Activated CD4-positive, alpha-beta T cell treated with anti-CD3 and anti-CD28 coated beads, Interleukin-2, amount 50 U/mL, for 24 hours (primary cell): ENCODE measurements at regions not wholly inside any gene's neighbourhood (a gene's known extent, or its start where the extent isn't known, plus 50 kb on each side); places are given as distances from the start of the nearest gene placed in this dataset.
A peak's percentile ranks its signal among the peaks of the same experiment; 100 is the strongest.

Source experiments
- DNase-seq, 2 donors: peaks; one replicate each; pipeline ENCODE4 v3.0.0-alpha.2; 2020; ENCODE audit warnings: low read depth in 1 of 2, low spot score in 1 of 2

- DNase-seq = no peak
Measured at GRCh38 chr13:50699874-50700663, 143.4 kb downstream of the DLEU7 start.

GRCh38 chr13:50700664-50701305 is 142.7 kb downstream of the DLEU7 start:
- DNase-seq = no peak

GRCh38 chr13:50701469-50701868 is 142.0 kb downstream of the DLEU7 start:
- DNase-seq = no peak

GRCh38 chr13:50706505-50706904 is 137.0 kb downstream of the DLEU7 start:
- DNase-seq = no peak

- DNase-seq = no peak
Measured at GRCh38 chr13:50707628-50708027, 135.9 kb downstream of the DLEU7 start.

GRCh38 chr13:50708461-50708860 is 135.0 kb downstream of the DLEU7 start:
- DNase-seq = no peak

GRCh38 chr13:50709058-50709457 is 134.4 kb downstream of the DLEU7 start:
- no peak for DNase-seq

- no peak for DNase-seq
Measured at GRCh38 chr13:50711131-50711815, 132.2 kb downstream of the DLEU7 start.

GRCh38 chr13:50711996-50712395 is 131.5 kb downstream of the DLEU7 start:
- DNase-seq = no peak

GRCh38 chr13:50712456-50712855 is 131.0 kb downstream of the DLEU7 start:
- no peak for DNase-seq

- no peak for DNase-seq
Measured at GRCh38 chr13:50712881-50713280, 130.6 kb downstream of the DLEU7 start.

GRCh38 chr13:50713523-50714248 is 129.8 kb downstream of the DLEU7 start:
- peak in 1 of 2 donors; percentile 6 for DNase-seq

GRCh38 chr13:50714891-50715290 is 128.6 kb downstream of the DLEU7 start:
- DNase-seq = no peak

GRCh38 chr13:50715402-50716146 is 127.9 kb downstream of the DLEU7 start:
- DNase-seq = no peak

- no peak for DNase-seq
Measured at GRCh38 chr13:50720861-50721671, 122.4 kb downstream of the DLEU7 start.

GRCh38 chr13:50721672-50721992 is 121.9 kb downstream of the DLEU7 start:
- DNase-seq = no peak

- no peak for DNase-seq
Measured at GRCh38 chr13:50722440-50723125, 120.9 kb downstream of the DLEU7 start.

- no peak for DNase-seq
Measured at GRCh38 chr13:50724438-50724837, 119.1 kb downstream of the DLEU7 start.

- no peak for DNase-seq
Measured at GRCh38 chr13:50724913-50725312, 118.6 kb downstream of the DLEU7 start.
